Parathyroid adenoma (tissue), 2 donors: ENCODE measurements at regions not wholly inside any gene's neighbourhood (a gene's known extent, or its start where the extent isn't known, plus 50 kb on each side); places are given as distances from the start of the nearest gene placed in this dataset.

Experiments
- H2AFZ ChIP-seq: fragments of 300-600 bp; sonication (generic); one replicate; pipeline ENCODE4 v1.7.0; 2017; ENCODE audit warnings: antibody characterized with exemption, mild to moderate bottlenecking
- H3K27ac ChIP-seq: fragments of 300-600 bp; sonication (generic); one replicate; pipeline ENCODE4 v1.7.0; 2017
- H3K27me3 ChIP-seq: fragments of 300-600 bp; sonication (generic); one replicate; pipeline ENCODE4 v1.7.0; 2017; ENCODE audit warnings: low read length; ENCODE audit not compliant: control insufficient read depth, insufficient read depth
- H3K36me3 ChIP-seq: fragments of 300-600 bp; sonication (generic); one replicate; pipeline ENCODE4 v1.7.0; 2017; ENCODE audit warnings: low read length; ENCODE audit not compliant: control insufficient read depth, insufficient read depth
- H3K4me1 ChIP-seq: fragments of 300-600 bp; sonication (generic); one replicate; pipeline ENCODE4 v1.7.0; 2017; ENCODE audit warnings: control low read depth
- H3K4me2 ChIP-seq: fragments of 300-600 bp; sonication (generic); one replicate; pipeline ENCODE4 v1.7.0; 2017; ENCODE audit warnings: low read length
- H3K4me3 ChIP-seq: fragments of 300-600 bp; sonication (generic); one replicate; pipeline ENCODE4 v1.7.0; 2017; ENCODE audit warnings: low read depth, low read length
- H3K79me2 ChIP-seq: fragments of 300-600 bp; sonication (generic); one replicate; pipeline ENCODE4 v1.7.0; 2017; ENCODE audit warnings: control low read depth
- H3K9ac ChIP-seq: fragments of 300-600 bp; sonication (generic); one replicate; pipeline ENCODE4 v1.7.0; 2017; ENCODE audit warnings: mild to moderate bottlenecking
- H3K9me3 ChIP-seq: fragments of 300-600 bp; sonication (generic); one replicate; pipeline ENCODE4 v1.7.0; 2017; ENCODE audit warnings: low read length; ENCODE audit not compliant: control insufficient read depth
- TF ChIP-seq, protein P1 (sequence below): fragments of 300-600 bp; sonication (generic); IDR thresholded peaks from one replicate; pipeline ENCODE4 v1.7.0; 2017; ENCODE audit warnings: antibody characterized with exemption, mild to moderate bottlenecking
- donor health status: primary hyperparathyroidism.

DNA sequence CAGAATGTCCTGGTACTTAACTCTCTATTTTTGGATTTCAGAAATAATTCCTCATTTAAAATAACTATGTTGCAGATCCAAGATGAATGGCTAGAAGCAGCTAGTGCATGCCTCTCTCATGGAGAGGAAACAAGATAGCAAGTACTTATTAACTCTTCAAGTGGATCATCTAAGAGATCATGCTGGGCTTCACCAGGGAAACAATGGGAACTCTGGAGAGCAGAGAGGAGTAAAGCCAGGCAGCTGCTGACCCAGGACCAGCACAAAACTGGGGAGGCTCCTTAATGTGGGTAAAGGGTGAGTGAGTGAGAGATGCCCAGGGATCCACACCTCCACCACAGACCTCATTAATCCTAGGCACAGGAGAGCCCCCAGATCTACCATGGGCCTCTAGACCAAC, 897.8 kb upstream of the ACO1 start:
- TF ChIP-seq, protein P1, sequence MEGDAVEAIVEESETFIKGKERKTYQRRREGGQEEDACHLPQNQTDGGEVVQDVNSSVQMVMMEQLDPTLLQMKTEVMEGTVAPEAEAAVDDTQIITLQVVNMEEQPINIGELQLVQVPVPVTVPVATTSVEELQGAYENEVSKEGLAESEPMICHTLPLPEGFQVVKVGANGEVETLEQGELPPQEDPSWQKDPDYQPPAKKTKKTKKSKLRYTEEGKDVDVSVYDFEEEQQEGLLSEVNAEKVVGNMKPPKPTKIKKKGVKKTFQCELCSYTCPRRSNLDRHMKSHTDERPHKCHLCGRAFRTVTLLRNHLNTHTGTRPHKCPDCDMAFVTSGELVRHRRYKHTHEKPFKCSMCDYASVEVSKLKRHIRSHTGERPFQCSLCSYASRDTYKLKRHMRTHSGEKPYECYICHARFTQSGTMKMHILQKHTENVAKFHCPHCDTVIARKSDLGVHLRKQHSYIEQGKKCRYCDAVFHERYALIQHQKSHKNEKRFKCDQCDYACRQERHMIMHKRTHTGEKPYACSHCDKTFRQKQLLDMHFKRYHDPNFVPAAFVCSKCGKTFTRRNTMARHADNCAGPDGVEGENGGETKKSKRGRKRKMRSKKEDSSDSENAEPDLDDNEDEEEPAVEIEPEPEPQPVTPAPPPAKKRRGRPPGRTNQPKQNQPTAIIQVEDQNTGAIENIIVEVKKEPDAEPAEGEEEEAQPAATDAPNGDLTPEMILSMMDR = no peak
- H3K9me3 ChIP-seq = no peaks in the 10 kb centered on the region
- H3K4me1 ChIP-seq = no peaks in the 10 kb centered on the region
- no peaks in the 10 kb centered on the region for H3K27me3 ChIP-seq
- no peaks in the 10 kb centered on the region for H3K36me3 ChIP-seq
- H3K27ac ChIP-seq = no peak overlapping the region
- H3K4me2 ChIP-seq = no peak overlapping the region
- H3K9ac ChIP-seq = no peak overlapping the region
- H3K4me3 ChIP-seq = no peak overlapping the region
- H3K79me2 ChIP-seq = no peaks in the 10 kb centered on the region
- no peak overlapping the region for H2AFZ ChIP-seq

DNA sequence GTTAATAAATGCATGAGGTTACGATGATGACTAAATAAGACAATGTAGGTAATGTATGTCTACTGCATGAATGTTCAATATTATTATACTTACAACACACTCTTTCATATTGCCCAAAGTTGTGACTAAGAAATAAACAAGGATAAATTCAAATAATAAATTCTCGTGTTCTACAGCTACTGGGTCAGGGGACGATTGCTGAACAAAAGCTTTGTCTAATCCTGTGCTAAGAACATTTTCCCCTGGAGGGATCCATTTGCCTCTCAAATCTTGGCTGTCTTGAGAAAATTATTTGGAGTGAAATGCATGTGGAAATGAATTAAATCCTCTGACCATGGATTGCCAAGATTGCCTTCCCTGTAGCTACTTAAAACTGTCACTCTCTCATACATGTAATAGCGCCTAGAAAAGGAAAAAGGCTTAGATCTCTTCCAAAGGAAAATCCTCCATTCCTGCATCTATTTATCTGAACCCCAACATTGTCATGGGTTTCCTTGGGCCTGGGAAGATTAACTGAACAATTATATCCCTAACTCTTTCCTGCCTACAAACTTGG, 893.8 kb upstream of the ACO1 start:
- Histone ChIP-seq H3K27me3 (no peaks in the 10 kb centered on the region), H2AFZ (no peak overlapping the region), H3K79me2 (no peaks in the 10 kb centered on the region), H3K4me3 (no peak overlapping the region), H3K9ac (no peak overlapping the region), H3K4me2 (no peak overlapping the region), H3K27ac (no peak overlapping the region), H3K4me1 (no peaks in the 10 kb centered on the region), H3K36me3 (no peaks in the 10 kb centered on the region), H3K9me3 (no peaks in the 10 kb centered on the region)
- TF ChIP-seq, protein P1 = no peak

DNA sequence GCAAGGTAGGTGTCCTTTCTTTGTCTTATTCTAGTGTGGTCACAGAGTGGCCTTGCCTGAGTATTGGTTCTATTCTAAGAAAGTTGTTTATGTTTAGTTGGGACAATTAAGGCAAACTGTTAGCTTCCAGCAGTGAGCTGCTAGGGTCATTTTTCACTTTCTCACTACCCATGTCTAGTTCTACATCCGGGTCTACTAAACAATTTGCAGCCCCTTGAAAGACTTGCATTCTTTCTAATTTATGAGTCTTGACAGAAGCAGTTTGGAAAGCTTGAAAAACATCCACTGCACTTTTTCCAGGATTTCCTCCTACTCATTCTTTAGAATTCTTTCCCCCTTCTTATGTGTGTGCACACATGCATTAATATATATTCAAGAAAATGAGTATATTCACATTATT, 892.2 kb upstream of the ACO1 start:
- Histone ChIP-seq H3K4me2 (no peak overlapping the region), H3K9ac (no peak overlapping the region), H3K27ac (no peak overlapping the region), H3K4me3 (no peak overlapping the region), H2AFZ (no peak overlapping the region), H3K36me3 (no peaks in the 10 kb centered on the region), H3K4me1 (no peaks in the 10 kb centered on the region), H3K9me3 (no peaks in the 10 kb centered on the region), H3K27me3 (no peaks in the 10 kb centered on the region), H3K79me2 (no peaks in the 10 kb centered on the region)
- TF ChIP-seq, protein P1 = no peak

DNA sequence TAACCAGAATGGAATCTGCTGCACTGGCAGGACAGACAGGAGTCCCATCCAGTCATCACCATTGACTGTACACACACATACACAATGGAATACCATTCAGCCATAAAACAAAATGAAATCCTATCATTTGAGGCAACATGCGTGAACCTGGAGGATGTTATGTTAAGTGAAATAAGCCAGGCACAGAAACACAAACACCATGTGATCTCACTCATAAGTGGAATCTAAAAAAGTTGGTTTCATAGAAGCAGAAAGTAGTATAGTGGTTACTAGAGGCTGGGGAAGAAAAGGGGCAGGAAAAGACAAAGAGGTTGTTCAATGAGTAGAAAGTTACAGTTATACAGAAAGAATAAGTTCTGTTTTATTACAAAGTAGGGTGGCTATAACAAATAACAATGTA, 884.0 kb upstream of the ACO1 start:
- no peak overlapping the region for H3K27ac ChIP-seq
- no peak overlapping the region for H3K9ac ChIP-seq
- no peaks in the 10 kb centered on the region for H3K27me3 ChIP-seq
- no peaks in the 10 kb centered on the region for H3K9me3 ChIP-seq
- H3K4me2 ChIP-seq = no peak overlapping the region
- H3K79me2 ChIP-seq = no peaks in the 10 kb centered on the region
- TF ChIP-seq, protein P1 = no peak
- no peak overlapping the region for H3K4me3 ChIP-seq
- no peak overlapping the region for H2AFZ ChIP-seq
- no peaks in the 10 kb centered on the region for H3K36me3 ChIP-seq
- no peaks in the 10 kb centered on the region for H3K4me1 ChIP-seq

DNA sequence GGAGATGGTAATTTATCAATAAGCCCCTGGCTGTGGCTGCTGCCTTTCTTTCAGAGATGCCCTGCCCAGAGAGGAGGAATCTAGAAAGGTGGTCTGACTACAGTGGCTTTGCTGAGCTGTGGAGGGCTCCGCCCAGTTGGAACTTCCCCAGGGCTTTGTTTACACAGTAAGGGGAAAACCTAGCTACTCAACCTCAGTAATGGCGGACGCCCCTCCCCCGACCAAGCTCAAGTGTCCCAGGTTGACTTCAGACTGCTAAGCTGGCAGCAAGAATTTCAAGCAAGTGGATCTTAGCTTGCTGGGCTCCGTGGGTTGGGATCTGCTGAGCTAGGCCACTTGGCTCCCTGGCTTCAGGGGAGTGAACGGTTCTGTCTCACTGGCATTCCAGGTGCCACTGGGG, 865.4 kb upstream of the ACO1 start:
- no peak overlapping the region for H3K27ac ChIP-seq
- TF ChIP-seq, protein P1 = no peak
- H3K4me1 ChIP-seq = no peaks in the 10 kb centered on the region
- no peak overlapping the region for H3K4me2 ChIP-seq
- no peak overlapping the region for H3K4me3 ChIP-seq
- H3K27me3 ChIP-seq = no peaks in the 10 kb centered on the region
- no peak overlapping the region for H3K9ac ChIP-seq
- H3K36me3 ChIP-seq = no peaks in the 10 kb centered on the region
- no peaks in the 10 kb centered on the region for H3K79me2 ChIP-seq
- no peaks in the 10 kb centered on the region for H3K9me3 ChIP-seq
- H2AFZ ChIP-seq = no peak overlapping the region
